Fibroblast of lung (primary cell): ENCODE measurements at regions not wholly inside any gene's neighbourhood (a gene's known extent, or its start where the extent isn't known, plus 50 kb on each side); places are given as distances from the start of the nearest gene placed in this dataset.

Experiments used
- CTCF ChIP-seq, 2 donors: IDR thresholded peaks in 1 of 2; conservative IDR thresholded peaks in 1 of 2; 1 replicate in 1 of 2; 2 replicates in 1 of 2; pipeline ENCODE4 v1.5.1; 2011 to 2012; ENCODE audit warnings: low read length in 2 of 2, control low read depth in 1 of 2, inconsistent platforms in 1 of 2, low read depth in 1 of 2, mild to moderate bottlenecking in 1 of 2
- EZH2 ChIP-seq: IDR thresholded peaks from 2 replicates; pipeline ENCODE4 v1.5.1; 2012; ENCODE audit warnings: low read length, control low read depth, mild to moderate bottlenecking; ENCODE audit errors: missing control alignments

GRCh38 chr2:12091201-12091806, 344.9 kb downstream of the LPIN1 start:
- TF ChIP-seq CTCF (conservative IDR thresholded peaks at IDR 0.05 in 1 of 2, IDR thresholded peaks at IDR 0.05 in 1 of 2; ENCODE audit: low read depth in 1 of 2, low read length in 2 of 2) (no peak), EZH2 (no peak)
